Naive thymus-derived CD4-positive, alpha-beta T cell (primary cell): ENCODE measurements at regions not wholly inside any gene's neighbourhood (a gene's known extent, or its start where the extent isn't known, plus 50 kb on each side); places are given as distances from the start of the nearest gene placed in this dataset.
A peak's percentile ranks its signal among the peaks of the same experiment; 100 is the strongest.

Experiments used
- ATAC-seq: fragments of 150-1000 bp; cut with Tn5 transposase; 2 replicates; pipeline ENCODE4 v1.10.0; 2021; ENCODE audit warnings: mild to moderate bottlenecking, moderate library complexity
- CTCF ChIA-PET: fragments of 350-600 bp; sonication (Branson Sonifier 250); formaldehyde crosslinking; loops from one replicate; lab custom pipeline; 2021; ENCODE audit warnings: antibody characterized with exemption; lab: Charles Lee
- POLR2A ChIA-PET: fragments of 350-600 bp; sonication (Branson Sonifier 250); formaldehyde crosslinking; loops from one replicate; lab custom pipeline; 2021; ENCODE audit warnings: antibody characterized with exemption, inconsistent platforms; lab: Charles Lee
- DNase-seq, 9 donors: peaks; one replicate each; pipeline versions ENCODE4 v3.0.0 to v3.0.0-alpha.2; 2020 to 2022; ENCODE audit warnings: mixed read lengths in 1 of 9
- H3K27ac ChIP-seq: one replicate; pipeline ENCODE4 v1.7.0; 2013; ENCODE audit warnings: mild to moderate bottlenecking, low read depth, low read length, moderate library complexity
- H3K27me3 ChIP-seq, 2 donors: one replicate each; pipeline ENCODE4 v1.7.0; 2013; ENCODE audit warnings: low read length in 2 of 2, mild to moderate bottlenecking in 2 of 2, moderate library complexity in 2 of 2; ENCODE audit not compliant: control insufficient read depth in 2 of 2, insufficient read depth in 2 of 2
- H3K36me3 ChIP-seq, 3 experiments: 1 replicate in 2 of 3; 2 replicates in 1 of 3; pipeline ENCODE4 v1.7.0; 2013; ENCODE audit warnings: low read length in 3 of 3, mild to moderate bottlenecking in 3 of 3, moderate library complexity in 1 of 3; ENCODE audit not compliant: insufficient read depth in 3 of 3, control insufficient read depth in 2 of 3
- H3K4me1 ChIP-seq, 2 donors: one replicate each; pipeline ENCODE4 v1.7.0; 2013; ENCODE audit warnings: low read length in 2 of 2, mild to moderate bottlenecking in 2 of 2, moderate library complexity in 1 of 2; ENCODE audit not compliant: control insufficient read depth in 2 of 2, insufficient read depth in 2 of 2
- H3K4me3 ChIP-seq: 2 replicates; pipeline ENCODE4 v1.7.0; 2013; ENCODE audit warnings: mild to moderate bottlenecking, low read length
- H3K9me3 ChIP-seq, 3 experiments: 1 replicate in 2 of 3; 2 replicates in 1 of 3; pipeline ENCODE4 v1.7.0; 2013; ENCODE audit warnings: low read length in 3 of 3; ENCODE audit not compliant: control insufficient read depth in 2 of 3
- H3K27ac Mint-ChIP-seq, 9 donors: one replicate each; pipeline ENCODE4 v1.8.0; 2020 to 2022; ENCODE audit warnings: mixed read lengths in 9 of 9, mild to moderate bottlenecking in 8 of 9, moderate library complexity in 5 of 9, inconsistent platforms in 2 of 9
- H3K27me3 Mint-ChIP-seq, 5 donors: one replicate each; pipeline ENCODE4 v1.8.0; 2021 to 2022; ENCODE audit warnings: mixed read lengths in 5 of 5, mild to moderate bottlenecking in 1 of 5
- H3K36me3 Mint-ChIP-seq, 5 donors: one replicate each; pipeline ENCODE4 v1.8.0; 2020 to 2022; ENCODE audit warnings: mixed read lengths in 5 of 5, mild to moderate bottlenecking in 3 of 5, inconsistent platforms in 1 of 5
- H3K4me1 Mint-ChIP-seq, 7 donors: one replicate each; pipeline ENCODE4 v1.8.0; 2020 to 2022; ENCODE audit warnings: mixed read lengths in 7 of 7, mild to moderate bottlenecking in 3 of 7, inconsistent platforms in 1 of 7
- H3K4me3 Mint-ChIP-seq, 10 donors: one replicate each; pipeline ENCODE4 v1.8.0; 2020 to 2022; ENCODE audit warnings: mild to moderate bottlenecking in 10 of 10, mixed read lengths in 10 of 10, moderate library complexity in 6 of 10, inconsistent platforms in 2 of 10
- H3K9me3 Mint-ChIP-seq, 11 donors: one replicate each; pipeline ENCODE4 v1.8.0; 2020 to 2022; ENCODE audit warnings: mixed read lengths in 11 of 11, mild to moderate bottlenecking in 4 of 11, inconsistent platforms in 1 of 11, moderate library complexity in 1 of 11
- intact Hi-C, 2 donors: fragments of 100-400 bp; cut with micrococcal nuclease; formaldehyde crosslinking; loops; one replicate each; pipeline ENCODE4 v1.15.1; 2023

DNA sequence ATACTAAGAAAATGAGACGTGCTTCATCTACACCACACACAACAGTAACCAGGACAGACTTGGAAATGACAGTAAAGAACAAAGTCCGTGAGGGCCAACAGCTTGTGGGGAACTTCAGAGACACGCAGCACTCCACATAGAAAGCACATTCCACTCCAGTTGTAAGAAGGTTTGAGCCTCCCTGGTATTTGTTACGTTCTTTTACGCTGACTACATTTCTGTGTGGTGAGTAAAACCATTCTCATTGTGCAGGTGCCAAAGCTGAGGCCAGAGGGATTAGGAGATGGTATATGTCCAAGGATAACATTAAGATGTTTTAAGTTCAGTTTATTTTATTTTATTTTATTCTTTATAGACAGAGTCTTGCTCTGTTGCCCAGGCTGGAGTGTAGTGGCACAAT, 1189.9 kb downstream of the UQCRFS1 start:
- H3K4me1 ChIP-seq = no peaks in the 10 kb centered on the region
- no peak overlapping the region for H3K27ac ChIP-seq
- peaks cover 0 to 9% (median 2%) of the 10 kb centered on the region in 11 donors for H3K9me3 Mint-ChIP-seq
- CTCF ChIA-PET = no interaction called here
- POLR2A ChIA-PET = no interaction called here
- H3K4me3 Mint-ChIP-seq = no peak overlapping the region
- no peaks in the 10 kb centered on the region for H3K36me3 Mint-ChIP-seq
- intact Hi-C loops = no loop called here
- DNase-seq = no peak
- no peaks in the 10 kb centered on the region for H3K36me3 ChIP-seq
- no peak for ATAC-seq
- H3K4me3 ChIP-seq = no peak overlapping the region
- H3K9me3 ChIP-seq = no peaks in the 10 kb centered on the region
- peaks cover 0 to 6% (median 0%) of the 10 kb centered on the region in 5 donors for H3K27me3 Mint-ChIP-seq
- H3K4me1 Mint-ChIP-seq = no peaks in the 10 kb centered on the region
- H3K27ac Mint-ChIP-seq = no peak overlapping the region
- no peaks in the 10 kb centered on the region for H3K27me3 ChIP-seq

DNA sequence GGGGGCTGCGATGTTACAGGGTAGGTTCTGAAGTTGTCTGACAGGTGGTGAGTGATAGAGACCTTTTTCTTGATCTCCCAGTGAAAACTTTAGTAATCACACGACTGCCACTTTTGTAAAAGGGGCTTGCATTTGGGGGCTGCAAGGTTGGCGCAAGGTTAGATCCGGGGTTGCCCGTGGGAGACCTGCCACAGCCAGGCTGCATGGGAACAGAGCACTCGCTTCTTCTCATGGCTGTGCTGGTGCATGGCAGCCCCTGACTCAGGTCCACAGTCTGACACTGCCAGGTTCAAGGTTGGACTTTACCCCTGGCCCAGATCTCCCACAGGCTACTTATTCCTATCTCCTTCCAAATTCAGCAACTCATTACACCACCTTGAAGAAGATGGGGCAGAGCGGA, 1190.4 kb downstream of the UQCRFS1 start:
- no peak for ATAC-seq
- Histone ChIP-seq H3K27me3 (no peaks in the 10 kb centered on the region), H3K4me3 (no peak overlapping the region), H3K9me3 (no peaks in the 10 kb centered on the region), H3K4me1 (no peaks in the 10 kb centered on the region), H3K27ac (no peak overlapping the region), H3K36me3 (no peaks in the 10 kb centered on the region)
- Mint-ChIP-seq H3K4me1 (no peaks in the 10 kb centered on the region), H3K27ac (no peak overlapping the region), H3K27me3 (peaks cover 0 to 6% (median 0%) of the 10 kb centered on the region in 5 donors), H3K9me3 (peaks cover 0 to 7% (median 2%) of the 10 kb centered on the region in 11 donors), H3K36me3 (no peaks in the 10 kb centered on the region), H3K4me3 (no peak overlapping the region)
- intact Hi-C loops = no loop called here
- CTCF ChIA-PET = no interaction called here
- DNase-seq = no peak
- POLR2A ChIA-PET = no interaction called here

DNA sequence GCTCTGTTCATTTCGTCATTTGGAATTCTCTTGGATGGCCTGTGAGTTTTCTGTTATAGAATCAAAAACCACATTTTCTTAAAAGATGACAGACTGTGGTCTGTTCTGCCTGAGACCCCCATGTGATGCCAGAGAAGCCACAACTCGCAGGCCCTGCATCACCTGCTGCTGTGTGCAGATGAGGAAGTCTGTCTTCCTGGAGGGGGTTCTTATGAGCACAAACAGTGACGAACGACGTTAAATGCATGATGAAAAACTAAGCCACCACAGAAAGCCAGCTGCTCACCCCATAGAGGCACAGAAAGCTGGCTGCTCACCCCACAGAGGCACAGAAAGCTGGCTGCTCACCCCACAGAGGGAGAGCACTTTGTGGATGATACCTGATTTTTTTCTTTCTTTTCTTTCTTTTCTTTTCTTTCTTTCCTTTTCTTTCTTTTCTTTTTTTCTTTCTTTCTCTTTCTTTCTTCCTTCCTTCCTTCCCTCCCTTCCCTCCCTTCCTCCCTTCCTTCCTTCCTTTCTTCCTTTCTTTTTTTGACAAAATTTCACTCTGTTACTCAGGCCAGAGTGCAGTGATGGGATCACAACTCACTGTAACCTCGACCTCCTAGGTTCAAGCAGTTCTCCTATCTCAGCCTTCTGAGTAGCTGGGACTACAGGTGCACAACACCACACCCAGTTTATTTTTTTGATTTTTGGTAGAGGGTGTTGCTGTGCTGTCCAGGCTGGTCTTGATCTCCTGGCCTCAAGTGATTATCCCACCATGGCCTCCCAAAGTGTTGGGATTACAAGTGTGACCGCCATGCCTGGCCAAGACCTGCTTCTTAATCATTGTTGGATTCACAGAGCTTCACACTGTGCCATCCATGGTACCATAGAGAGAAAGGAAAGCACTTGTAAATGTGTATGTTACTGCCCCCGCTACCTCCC, 1191.4 kb downstream of the UQCRFS1 start:
- H3K27ac Mint-ChIP-seq = no peak overlapping the region
- no peaks in the 10 kb centered on the region for H3K9me3 ChIP-seq
- no peaks in the 10 kb centered on the region for H3K36me3 ChIP-seq
- H3K4me3 Mint-ChIP-seq = no peak overlapping the region
- H3K4me1 Mint-ChIP-seq = no peaks in the 10 kb centered on the region
- peaks cover 0 to 6% (median 0%) of the 10 kb centered on the region in 5 donors for H3K27me3 Mint-ChIP-seq
- H3K4me3 ChIP-seq = no peak overlapping the region
- ATAC-seq (no peak), DNase-seq (no peak)
- H3K36me3 Mint-ChIP-seq = no peaks in the 10 kb centered on the region
- H3K4me1 ChIP-seq = no peaks in the 10 kb centered on the region
- no peak overlapping the region for H3K27ac ChIP-seq
- no peaks in the 10 kb centered on the region for H3K27me3 ChIP-seq
- CTCF ChIA-PET = no interaction called here
- peaks cover 0 to 7% (median 2%) of the 10 kb centered on the region in 11 donors for H3K9me3 Mint-ChIP-seq
- POLR2A ChIA-PET = no interaction called here
- intact Hi-C loops = no loop called here

DNA sequence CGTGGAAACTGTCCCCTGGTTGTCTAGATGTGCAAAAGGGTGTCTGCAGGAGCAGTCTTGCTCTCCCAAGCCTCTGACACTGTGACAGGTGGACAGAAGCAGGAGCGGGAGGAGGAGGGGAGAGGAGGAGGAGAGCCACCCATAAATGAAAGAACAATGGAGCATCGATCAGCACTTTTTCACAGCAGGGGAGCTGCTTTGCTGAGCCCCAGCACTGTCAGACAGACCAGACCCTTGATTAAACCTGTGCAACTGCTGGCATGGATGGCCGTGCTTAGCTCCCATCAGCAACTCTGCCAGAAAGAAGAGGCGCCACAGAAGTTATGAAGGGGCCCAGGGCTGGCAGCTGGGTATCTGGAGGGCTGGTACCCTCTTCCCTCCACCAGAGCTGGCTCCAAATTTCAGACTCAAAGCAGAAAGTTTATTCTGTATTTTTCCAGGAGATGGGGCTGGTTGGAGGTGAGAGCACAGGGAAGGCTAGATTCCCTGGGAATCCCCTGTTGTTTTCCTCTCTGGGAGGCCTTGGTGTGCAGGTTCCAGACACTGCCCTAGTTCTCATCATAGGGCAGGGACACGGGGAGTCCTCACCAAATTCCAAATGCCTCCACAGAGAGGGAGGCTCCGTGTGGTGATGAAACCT, 1192.2 kb downstream of the UQCRFS1 start:
- Histone ChIP-seq H3K36me3 (no peaks in the 10 kb centered on the region), H3K4me1 (no peaks in the 10 kb centered on the region), H3K27ac (no peak overlapping the region), H3K9me3 (no peaks in the 10 kb centered on the region), H3K4me3 (no peak overlapping the region), H3K27me3 (no peaks in the 10 kb centered on the region)
- peak; percentile 14 for ATAC-seq
- ChIA-PET CTCF (no interaction called here), POLR2A (no interaction called here)
- intact Hi-C loops = no loop called here
- no peak overlapping the region for H3K4me3 Mint-ChIP-seq
- H3K27ac Mint-ChIP-seq = no peak overlapping the region
- H3K9me3 Mint-ChIP-seq = peaks cover 0 to 9% (median 1%) of the 10 kb centered on the region in 11 donors
- no peaks in the 10 kb centered on the region for H3K27me3 Mint-ChIP-seq
- no peak for DNase-seq
- no peaks in the 10 kb centered on the region for H3K36me3 Mint-ChIP-seq
- H3K4me1 Mint-ChIP-seq = no peaks in the 10 kb centered on the region

DNA sequence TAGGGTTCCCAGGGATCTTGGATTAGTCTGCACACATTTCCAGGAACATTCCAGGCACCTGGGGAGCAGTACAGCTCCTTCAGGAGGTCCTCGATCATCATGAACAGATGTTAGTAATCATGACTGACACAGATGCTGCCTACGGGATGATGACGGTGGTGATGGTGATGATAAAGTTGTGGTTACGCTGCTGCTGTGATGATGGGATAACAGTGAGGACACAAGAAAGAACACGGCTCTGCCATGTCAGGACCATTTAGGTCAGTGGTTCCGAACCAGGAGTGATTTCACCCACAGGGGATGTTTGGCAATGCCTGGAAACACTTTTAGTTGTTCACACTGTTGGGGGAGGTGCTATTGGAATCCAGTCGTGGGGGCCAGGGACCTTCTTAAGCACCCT, 1193.0 kb downstream of the UQCRFS1 start:
- Mint-ChIP-seq H3K27ac (no peak overlapping the region), H3K9me3 (peaks cover 0 to 10% (median 2%) of the 10 kb centered on the region in 11 donors), H3K4me3 (no peak overlapping the region), H3K36me3 (no peaks in the 10 kb centered on the region), H3K4me1 (no peaks in the 10 kb centered on the region), H3K27me3 (no peaks in the 10 kb centered on the region)
- ChIA-PET CTCF (no interaction called here), POLR2A (no interaction called here)
- no peaks in the 10 kb centered on the region for H3K27me3 ChIP-seq
- intact Hi-C loops = no loop called here
- DNase-seq = no peak
- H3K36me3 ChIP-seq = no peaks in the 10 kb centered on the region
- no peaks in the 10 kb centered on the region for H3K4me1 ChIP-seq
- H3K4me3 ChIP-seq = no peak overlapping the region
- H3K27ac ChIP-seq = no peak overlapping the region
- no peaks in the 10 kb centered on the region for H3K9me3 ChIP-seq
- ATAC-seq = no peak

DNA sequence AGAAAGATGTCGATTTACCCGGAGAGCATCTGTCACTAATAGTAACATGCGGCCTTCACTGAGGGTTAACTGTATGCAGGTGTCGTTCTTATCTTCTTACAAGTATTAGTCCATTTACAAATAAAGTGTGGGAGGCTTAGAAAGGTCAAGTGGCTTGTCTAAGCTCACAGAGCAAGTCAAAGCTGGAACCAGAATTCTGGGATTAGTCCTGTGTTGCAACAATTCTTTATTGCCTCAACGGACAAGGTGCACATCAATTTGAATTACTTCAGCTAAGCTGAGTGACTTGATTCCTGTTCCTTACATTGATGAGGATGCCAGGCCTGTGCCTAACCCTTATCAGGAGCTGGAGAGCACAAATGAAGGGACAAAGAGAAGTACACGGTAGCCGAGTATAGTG, 1193.6 kb downstream of the UQCRFS1 start:
- Mint-ChIP-seq H3K4me1 (no peaks in the 10 kb centered on the region), H3K27me3 (no peaks in the 10 kb centered on the region), H3K9me3 (peaks cover 0 to 10% (median 1%) of the 10 kb centered on the region in 11 donors), H3K27ac (no peak overlapping the region), H3K36me3 (no peaks in the 10 kb centered on the region), H3K4me3 (no peak overlapping the region)
- Histone ChIP-seq H3K4me1 (no peaks in the 10 kb centered on the region), H3K9me3 (no peaks in the 10 kb centered on the region), H3K27ac (no peak overlapping the region), H3K4me3 (no peak overlapping the region), H3K27me3 (no peaks in the 10 kb centered on the region), H3K36me3 (no peaks in the 10 kb centered on the region)
- intact Hi-C loops = no loop called here
- DNase-seq = no peak
- ATAC-seq = no peak
- POLR2A ChIA-PET = no interaction called here
- CTCF ChIA-PET = no interaction called here
